ENCODE measurements at regions not wholly inside any gene's neighbourhood (a gene's known extent, or its start where the extent isn't known, plus 50 kb on each side); places are given as distances from the start of the nearest gene placed in this dataset.

GRCh38 chr5:179407191-179408175 is 62.2 kb upstream of the ADAMTS2 start:
- H3K36me3 Mint-ChIP-seq (ENCODE audit: low read depth), result no peaks in the 10 kb centered on the region

GRCh38 chr5:179406031-179406961 is 61.0 kb upstream of the ADAMTS2 start:
- Mint-ChIP-seq H3K4me3 (no peak overlapping the region), H3K27me3 (no peaks in the 10 kb centered on the region), H3K36me3 (ENCODE audit: low read depth) (peaks cover 2% of the 10 kb centered on the region), H3K4me1 (no peaks in the 10 kb centered on the region), H3K9me3 (peaks cover 8% of the 10 kb centered on the region), H3K27ac (no peak overlapping the region)
- ATAC-seq (ENCODE audit: low read depth) (no peak), DNase-seq (no peak)
- ChIA-PET POLR2A (no interaction called here), CTCF (no interaction called here)
- no peak for TF ChIP-seq CTCF (IDR thresholded peaks at IDR 0.05)
- intact Hi-C loops (cut with micrococcal nuclease), result no loop called here

More at GRCh38 chr5:179407191-179408175, 62.2 kb upstream of the ADAMTS2 start:
- no peaks in the 10 kb centered on the region for H3K27me3 Mint-ChIP-seq
- H3K4me1 Mint-ChIP-seq, result no peaks in the 10 kb centered on the region
- intact Hi-C loops (cut with micrococcal nuclease), result no loop called here
- ATAC-seq (ENCODE audit: low read depth) (no peak), DNase-seq (no peak)
- ChIA-PET CTCF (no interaction called here), POLR2A (no interaction called here)
- no peak for TF ChIP-seq CTCF (IDR thresholded peaks at IDR 0.05)
- H3K9me3 Mint-ChIP-seq, result peaks cover 3% of the 10 kb centered on the region
- H3K4me3 Mint-ChIP-seq, result no peak overlapping the region
- no peak overlapping the region for H3K27ac Mint-ChIP-seq

- CTCF ChIA-PET, result no interaction called here
- Mint-ChIP-seq H3K27ac (no peak overlapping the region), H3K27me3 (no peaks in the 10 kb centered on the region), H3K9me3 (peaks cover 15% of the 10 kb centered on the region), H3K4me3 (no peak overlapping the region), H3K4me1 (no peaks in the 10 kb centered on the region), H3K36me3 (ENCODE audit: low read depth) (peaks cover 2% of the 10 kb centered on the region)
- TF ChIP-seq CTCF (IDR thresholded peaks at IDR 0.05), result no peak
- DNase-seq (no peak), ATAC-seq (ENCODE audit: low read depth) (no peak)
- POLR2A ChIA-PET, result no interaction called here
- intact Hi-C loops (cut with micrococcal nuclease), result no loop called here
Measured at GRCh38 chr5:179405426-179406030, 60.3 kb upstream of the ADAMTS2 start.

- H3K27ac Mint-ChIP-seq, result no peak overlapping the region
- TF ChIP-seq CTCF (IDR thresholded peaks at IDR 0.05), result no peak
- H3K9me3 Mint-ChIP-seq, result peaks cover 18% of the 10 kb centered on the region
- intact Hi-C loops (cut with micrococcal nuclease), result no loop called here
- DNase-seq (no peak), ATAC-seq (ENCODE audit: low read depth) (no peak)
- ChIA-PET CTCF (no interaction called here), POLR2A (no interaction called here)
- no peak overlapping the region for H3K4me3 Mint-ChIP-seq
- H3K27me3 Mint-ChIP-seq, result no peaks in the 10 kb centered on the region
- H3K36me3 Mint-ChIP-seq (ENCODE audit: low read depth), result peaks cover 2% of the 10 kb centered on the region
- no peaks in the 10 kb centered on the region for H3K4me1 Mint-ChIP-seq
Measured at GRCh38 chr5:179405054-179405416, 59.8 kb upstream of the ADAMTS2 start.

Data from activated B cell treated with CpG ODN at 0.5 μM for 24 hours (primary cell).